ENCODE measurements at regions not wholly inside any gene's neighbourhood (a gene's known extent, or its start where the extent isn't known, plus 50 kb on each side); places are given as distances from the start of the nearest gene placed in this dataset.

GRCh38 chr1:221813887-221814286 lies 72.0 kb upstream of the DUSP10 start:
- TF ChIP-seq CTCF (IDR thresholded peaks at IDR 0.05; ENCODE audit: low read depth, low read length) (no peak), EZH2phosphoT487 (IDR thresholded peaks at IDR 0.05; ENCODE audit: low read depth) (no peak)
